ENCODE measurements at regions not wholly inside any gene's neighbourhood (a gene's known extent, or its start where the extent isn't known, plus 50 kb on each side); places are given as distances from the start of the nearest gene placed in this dataset.

DNA sequence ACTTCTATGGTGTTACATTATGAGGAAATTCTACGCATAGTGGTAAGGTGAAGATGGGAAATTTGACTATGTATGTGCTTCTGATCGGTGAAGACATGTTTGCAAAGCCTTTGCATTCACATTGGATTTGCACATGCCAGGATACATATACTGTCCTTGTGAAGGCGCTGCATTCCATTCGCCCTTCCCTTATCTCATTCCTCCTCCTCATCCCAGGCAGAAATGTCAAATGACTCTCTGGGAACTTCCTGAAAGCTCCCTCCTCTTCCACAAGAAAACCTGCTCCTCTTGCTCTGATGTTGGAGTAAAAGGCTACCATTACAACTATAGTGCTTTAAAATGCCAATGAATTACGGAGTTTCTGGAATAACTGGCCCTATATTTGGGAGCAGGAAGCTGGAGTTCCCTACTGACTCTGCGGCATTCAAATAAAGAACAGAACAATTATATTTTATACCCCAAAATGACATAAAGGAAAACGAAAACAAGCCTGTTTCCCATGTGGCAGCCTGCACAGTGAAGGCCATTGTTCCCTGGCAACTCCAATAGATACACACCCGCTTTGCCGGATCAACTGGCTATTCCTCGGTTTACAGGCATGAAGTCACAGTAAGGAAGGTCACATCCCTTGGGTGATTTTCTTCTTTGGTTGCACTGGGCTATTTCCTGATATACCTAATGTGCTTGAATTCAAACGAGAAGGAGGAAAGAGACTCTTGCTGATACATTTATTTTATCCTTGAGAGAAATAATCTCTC lies 84.5 kb downstream of the AREG start:
- DNase-seq (no peak), FAIRE-seq (no peak)
- Histone ChIP-seq H3K36me3 (ENCODE audit: control insufficient read depth in 3 of 3, insufficient read depth in 2 of 3, low read depth in 1 of 3, low read length in 3 of 3) (no peaks in the 10 kb centered on the region), H3K27me3 (ENCODE audit: control insufficient read depth in 3 of 3, insufficient read depth in 3 of 3, low read length in 3 of 3) (no peaks in the 10 kb centered on the region), H3K27ac (ENCODE audit: low read depth in 1 of 3, low read length in 2 of 3) (no peak overlapping the region), H3K9me3 (ENCODE audit: control insufficient read depth in 2 of 2, insufficient read depth in 1 of 2, low read depth in 1 of 2, low read length in 1 of 2) (no peaks in the 10 kb centered on the region), H3K4me1 (ENCODE audit: control insufficient read depth in 3 of 3, insufficient read depth in 2 of 3, low read depth in 1 of 3, low read length in 2 of 3) (peaks cover 0 to 14% (median 0%) of the 10 kb centered on the region in 3 donors), H3K4me3 (ENCODE audit: low read depth in 1 of 3, low read length in 3 of 3) (no peak overlapping the region)
- 75 to 81% (median 79%) methylated on average over 11 of the region's 11 CpGs for WGBS, 3 donors

DNA sequence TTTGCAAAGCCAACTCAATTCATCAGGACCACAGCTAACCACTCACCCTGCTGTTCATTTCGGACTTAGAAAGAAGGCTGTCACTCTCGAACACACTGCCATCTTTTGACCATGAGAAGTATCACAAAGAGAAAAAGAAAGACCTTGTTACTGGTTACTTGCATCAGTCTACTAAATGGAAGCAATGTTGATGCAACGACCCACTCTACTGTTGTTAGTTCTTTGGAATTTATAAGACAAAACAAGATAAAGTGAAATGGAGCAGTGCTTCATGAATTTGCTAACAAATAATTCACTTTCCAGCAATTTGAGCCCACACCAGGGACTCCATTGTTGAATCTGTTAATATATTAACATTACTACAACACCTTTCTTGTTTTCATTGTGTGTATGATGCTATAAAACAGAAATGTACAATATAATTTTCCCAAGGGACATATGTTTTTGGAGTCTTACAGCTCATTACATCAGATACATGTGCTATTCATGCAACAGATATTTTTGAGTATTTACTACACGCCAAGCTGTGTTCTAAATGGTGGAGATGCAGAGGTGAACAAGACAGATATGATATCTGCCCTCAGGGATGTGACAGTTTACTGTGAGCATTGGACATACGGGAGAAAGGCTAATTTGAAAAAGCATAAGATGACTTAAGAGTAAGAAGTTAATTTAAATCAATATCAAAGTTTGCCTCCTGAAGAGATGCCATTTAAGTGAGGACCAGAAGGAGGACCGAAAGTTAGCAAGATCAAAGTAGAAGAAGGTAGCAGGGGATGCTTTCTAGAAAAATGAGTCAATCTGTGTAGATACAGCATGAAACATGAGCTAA lies 87.2 kb downstream of the AREG start:
- DNase-seq, result peak; percentile 71 to 77

DNA sequence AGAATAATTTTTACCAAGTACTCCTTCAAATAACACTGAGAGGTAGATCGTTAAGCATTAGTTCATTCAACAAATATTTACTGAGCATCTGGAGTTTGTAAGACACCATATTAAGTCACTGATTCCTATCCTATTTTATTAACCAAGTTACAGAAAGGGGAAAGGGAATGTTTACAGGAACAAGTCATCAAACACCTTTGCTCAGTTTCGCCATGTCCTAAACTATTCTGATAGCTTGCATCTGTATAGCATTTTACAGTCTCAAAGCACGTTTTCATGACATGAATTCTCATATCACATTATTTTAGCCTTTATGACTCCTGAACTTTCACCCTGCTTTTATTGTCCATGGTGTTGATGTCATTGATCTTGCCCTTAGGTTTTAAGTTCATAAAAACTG lies 89.2 kb downstream of the AREG start:
- FAIRE-seq (peak; percentile 10), DNase-seq (peak; percentile 82 to 90)
- Histone ChIP-seq H3K36me3 (ENCODE audit: control insufficient read depth in 3 of 3, insufficient read depth in 2 of 3, low read depth in 1 of 3, low read length in 3 of 3) (no peaks in the 10 kb centered on the region), H3K27me3 (ENCODE audit: control insufficient read depth in 3 of 3, insufficient read depth in 3 of 3, low read length in 3 of 3) (no peaks in the 10 kb centered on the region), H3K27ac (ENCODE audit: low read depth in 1 of 3, low read length in 2 of 3) (peak overlapping the region in 1 of 3 donors; percentile 79), H3K4me3 (ENCODE audit: low read depth in 1 of 3, low read length in 3 of 3) (no peak overlapping the region), H3K4me1 (ENCODE audit: control insufficient read depth in 3 of 3, insufficient read depth in 2 of 3, low read depth in 1 of 3, low read length in 2 of 3) (peaks cover 0 to 31% (median 0%) of the 10 kb centered on the region in 3 donors), H3K9me3 (ENCODE audit: control insufficient read depth in 2 of 2, insufficient read depth in 1 of 2, low read depth in 1 of 2, low read length in 1 of 2) (no peaks in the 10 kb centered on the region)
- 15 to 50% (median 31%) methylated on average over 3 of the region's 3 CpGs for WGBS, 3 donors

More for the DNA sequence above, 87.2 kb downstream of the AREG start:
- Histone ChIP-seq H3K4me1 (ENCODE audit: control insufficient read depth in 3 of 3, insufficient read depth in 2 of 3, low read depth in 1 of 3, low read length in 2 of 3) (peaks cover 0 to 25% (median 0%) of the 10 kb centered on the region in 3 donors), H3K27me3 (ENCODE audit: control insufficient read depth in 3 of 3, insufficient read depth in 3 of 3, low read length in 3 of 3) (no peaks in the 10 kb centered on the region), H3K4me3 (ENCODE audit: low read depth in 1 of 3, low read length in 3 of 3) (no peak overlapping the region), H3K27ac (ENCODE audit: low read depth in 1 of 3, low read length in 2 of 3) (no peak overlapping the region), H3K36me3 (ENCODE audit: control insufficient read depth in 3 of 3, insufficient read depth in 2 of 3, low read depth in 1 of 3, low read length in 3 of 3) (no peaks in the 10 kb centered on the region), H3K9me3 (ENCODE audit: control insufficient read depth in 2 of 2, insufficient read depth in 1 of 2, low read depth in 1 of 2, low read length in 1 of 2) (no peaks in the 10 kb centered on the region)
- no peak for FAIRE-seq
- WGBS, 3 donors, result 44 to 49% (median 45%) methylated on average over 6 of the region's 6 CpGs

DNA sequence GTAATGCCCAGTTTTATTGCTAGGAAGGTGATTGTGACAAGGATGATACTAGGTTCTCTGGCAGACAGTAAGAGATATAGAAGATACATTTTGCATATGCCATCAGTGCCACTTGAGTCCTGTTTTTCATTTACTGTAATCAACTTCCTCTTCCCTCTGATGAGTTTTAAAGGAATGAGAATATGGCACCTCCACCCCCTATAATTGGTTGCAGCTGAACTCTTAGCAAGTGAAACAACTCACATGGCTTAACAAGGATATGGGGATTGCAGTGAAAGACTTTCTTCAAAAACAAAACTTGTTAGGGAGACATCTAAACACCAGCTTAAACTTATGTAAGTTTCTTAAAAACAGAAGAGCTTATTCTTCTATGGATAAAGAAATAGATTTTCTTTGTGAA lies 90.0 kb downstream of the AREG start:
- Histone ChIP-seq H3K9me3 (ENCODE audit: control insufficient read depth in 2 of 2, insufficient read depth in 1 of 2, low read depth in 1 of 2, low read length in 1 of 2) (no peaks in the 10 kb centered on the region), H3K4me3 (ENCODE audit: low read depth in 1 of 3, low read length in 3 of 3) (no peak overlapping the region), H3K27ac (ENCODE audit: low read depth in 1 of 3, low read length in 2 of 3) (peak overlapping the region in 2 of 3 donors; percentile 20 to 79), H3K36me3 (ENCODE audit: control insufficient read depth in 3 of 3, insufficient read depth in 2 of 3, low read depth in 1 of 3, low read length in 3 of 3) (no peaks in the 10 kb centered on the region), H3K4me1 (ENCODE audit: control insufficient read depth in 3 of 3, insufficient read depth in 2 of 3, low read depth in 1 of 3, low read length in 2 of 3) (peaks cover 0 to 37% (median 0%) of the 10 kb centered on the region in 3 donors), H3K27me3 (ENCODE audit: control insufficient read depth in 3 of 3, insufficient read depth in 3 of 3, low read length in 3 of 3) (no peaks in the 10 kb centered on the region)
- DNase-seq (peak; percentile 34 to 44), FAIRE-seq (no peak)

DNA sequence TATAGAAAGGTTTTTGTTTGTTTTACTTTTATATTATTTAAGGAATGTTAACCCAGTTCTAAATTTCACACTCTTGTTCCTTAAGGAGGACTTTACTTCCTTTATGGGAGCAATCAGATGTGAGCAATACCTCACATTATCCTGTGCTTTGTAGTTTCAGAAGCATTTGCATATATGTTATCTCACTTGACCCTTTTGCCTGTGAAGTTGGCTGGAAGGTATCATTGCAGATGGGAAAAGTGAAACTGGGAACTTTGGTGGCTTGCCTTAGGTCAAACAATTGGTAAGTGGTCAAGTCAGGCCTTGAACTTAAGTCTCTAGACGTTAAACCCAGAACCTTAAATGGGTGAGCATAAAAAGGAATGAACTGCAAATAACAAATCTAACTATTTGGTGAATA lies 90.6 kb downstream of the AREG start:
- no peak for FAIRE-seq

DNA sequence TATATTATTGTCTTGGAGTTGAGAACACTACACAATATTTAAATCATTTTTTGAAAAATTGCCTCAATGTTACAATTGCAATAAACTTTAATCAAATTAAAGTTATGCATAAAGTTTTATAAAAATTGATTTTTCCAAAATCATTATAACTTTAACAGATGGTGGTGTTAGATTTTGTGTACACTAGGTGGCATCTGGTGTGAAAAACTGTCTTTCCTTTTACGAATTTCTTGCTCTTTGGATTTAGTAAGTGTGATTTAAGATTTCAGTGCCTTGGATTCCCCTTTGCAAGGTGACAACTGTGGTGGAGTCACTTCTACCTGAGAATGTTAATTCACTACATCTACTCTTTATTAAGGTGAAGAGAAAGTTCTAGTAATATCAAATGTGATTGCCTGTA lies 91.6 kb downstream of the AREG start:
- WGBS, 3 donors, result 35 to 46% (median 38%) methylated on average over 1 of the region's 1 CpG
- Histone ChIP-seq H3K27me3 (ENCODE audit: control insufficient read depth in 3 of 3, insufficient read depth in 3 of 3, low read length in 3 of 3) (no peaks in the 10 kb centered on the region), H3K9me3 (ENCODE audit: control insufficient read depth in 2 of 2, insufficient read depth in 1 of 2, low read depth in 1 of 2, low read length in 1 of 2) (no peaks in the 10 kb centered on the region), H3K27ac (ENCODE audit: low read depth in 1 of 3, low read length in 2 of 3) (no peak overlapping the region), H3K36me3 (ENCODE audit: control insufficient read depth in 3 of 3, insufficient read depth in 2 of 3, low read depth in 1 of 3, low read length in 3 of 3) (no peaks in the 10 kb centered on the region), H3K4me1 (ENCODE audit: control insufficient read depth in 3 of 3, insufficient read depth in 2 of 3, low read depth in 1 of 3, low read length in 2 of 3) (peaks cover 0 to 49% (median 2%) of the 10 kb centered on the region in 3 donors), H3K4me3 (ENCODE audit: low read depth in 1 of 3, low read length in 3 of 3) (no peak overlapping the region)
- FAIRE-seq (no peak), DNase-seq (no peak)

More for the DNA sequence above, 90.6 kb downstream of the AREG start:
- no peak overlapping the region for H3K4me3 ChIP-seq (ENCODE audit: low read depth in 1 of 3, low read length in 3 of 3)
- H3K27ac ChIP-seq (ENCODE audit: low read depth in 1 of 3, low read length in 2 of 3), result peak overlapping the region in 1 of 3 donors; percentile 79
- WGBS, 3 donors, result 20 to 55% (median 33%) methylated on average over 1 of the region's 1 CpG
- H3K36me3 ChIP-seq (ENCODE audit: control insufficient read depth in 3 of 3, insufficient read depth in 2 of 3, low read depth in 1 of 3, low read length in 3 of 3), result no peaks in the 10 kb centered on the region
- DNase-seq, result peak; percentile 55 to 65
- H3K27me3 ChIP-seq (ENCODE audit: control insufficient read depth in 3 of 3, insufficient read depth in 3 of 3, low read length in 3 of 3), result no peaks in the 10 kb centered on the region
- no peaks in the 10 kb centered on the region for H3K9me3 ChIP-seq (ENCODE audit: control insufficient read depth in 2 of 2, insufficient read depth in 1 of 2, low read depth in 1 of 2, low read length in 1 of 2)
- peaks cover 0 to 42% (median 0%) of the 10 kb centered on the region in 3 donors for H3K4me1 ChIP-seq (ENCODE audit: control insufficient read depth in 3 of 3, insufficient read depth in 2 of 3, low read depth in 1 of 3, low read length in 2 of 3)

DNA sequence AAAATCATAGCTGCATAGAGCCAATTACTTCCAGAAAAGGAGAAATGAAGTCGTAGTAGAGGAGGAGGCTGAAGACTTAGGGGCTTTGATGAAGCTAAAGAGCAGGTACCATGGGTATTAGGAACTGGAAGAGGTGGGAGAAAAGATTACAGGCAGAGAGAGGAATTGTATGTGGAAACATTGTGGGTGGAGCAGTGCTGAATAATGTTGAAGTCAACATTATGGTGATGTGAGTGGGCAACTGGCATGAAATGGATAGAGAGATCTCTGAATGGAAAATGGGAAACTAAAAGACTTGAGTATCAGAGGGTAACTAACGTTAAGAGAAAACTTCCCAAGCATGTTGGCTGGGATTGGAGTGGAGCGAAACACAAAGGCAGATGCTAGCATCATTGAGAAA lies 92.5 kb downstream of the AREG start:
- DNase-seq, result no peak
- Histone ChIP-seq H3K4me3 (ENCODE audit: low read depth in 1 of 3, low read length in 3 of 3) (no peak overlapping the region), H3K9me3 (ENCODE audit: control insufficient read depth in 2 of 2, insufficient read depth in 1 of 2, low read depth in 1 of 2, low read length in 1 of 2) (no peaks in the 10 kb centered on the region), H3K27me3 (ENCODE audit: control insufficient read depth in 3 of 3, insufficient read depth in 3 of 3, low read length in 3 of 3) (no peaks in the 10 kb centered on the region), H3K27ac (ENCODE audit: low read depth in 1 of 3, low read length in 2 of 3) (no peak overlapping the region), H3K36me3 (ENCODE audit: control insufficient read depth in 3 of 3, insufficient read depth in 2 of 3, low read depth in 1 of 3, low read length in 3 of 3) (no peaks in the 10 kb centered on the region), H3K4me1 (ENCODE audit: control insufficient read depth in 3 of 3, insufficient read depth in 2 of 3, low read depth in 1 of 3, low read length in 2 of 3) (peaks cover 0 to 55% (median 2%) of the 10 kb centered on the region in 3 donors)
- FAIRE-seq, result no peak
- WGBS, 3 donors, result 84 to 95% (median 86%) methylated on average over 3 of the region's 3 CpGs

DNA sequence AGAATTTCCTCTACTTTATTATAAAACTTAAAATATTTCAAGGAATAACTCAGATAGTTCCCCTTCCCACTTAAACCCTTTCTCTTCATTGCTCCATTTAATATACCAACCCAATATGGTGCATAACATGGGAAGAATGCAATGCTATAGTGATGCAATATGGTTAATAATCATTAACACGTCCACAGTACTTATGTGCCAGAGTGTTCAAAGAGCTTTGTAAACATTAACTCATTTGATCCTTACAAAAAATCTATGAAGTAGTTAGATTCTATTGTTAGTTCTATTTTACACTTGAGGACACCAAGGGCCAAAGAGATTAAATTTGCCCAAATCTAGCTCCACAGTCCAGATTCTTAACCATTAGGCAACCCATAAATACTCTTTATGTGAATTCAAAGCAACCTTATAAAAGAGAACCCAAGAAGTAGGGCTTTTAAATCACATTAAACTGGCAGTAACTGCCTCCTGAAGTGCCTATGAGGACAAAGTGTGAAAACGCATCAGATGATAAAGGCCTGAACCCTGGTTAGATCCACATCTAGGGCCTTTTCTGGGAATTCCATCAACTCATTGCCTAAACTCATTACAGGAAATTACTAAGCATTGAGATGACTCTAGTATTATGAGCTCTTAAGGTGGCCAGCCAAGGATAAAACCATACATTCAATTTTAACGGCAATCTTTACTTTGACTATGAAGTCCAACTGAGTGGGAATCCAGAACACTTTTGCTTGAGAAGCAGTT lies 94.3 kb downstream of the AREG start:
- H3K4me1 ChIP-seq (ENCODE audit: control insufficient read depth in 3 of 3, insufficient read depth in 2 of 3, low read depth in 1 of 3, low read length in 2 of 3), result peaks cover 2 to 51% (median 4%) of the 10 kb centered on the region in 3 donors
- no peak overlapping the region for H3K4me3 ChIP-seq (ENCODE audit: low read depth in 1 of 3, low read length in 3 of 3)
- 25 to 60% (median 38%) methylated on average over 3 of the region's 3 CpGs for WGBS, 3 donors
- DNase-seq, result peak; percentile 81 to 82
- peak overlapping the region; percentile 3 to 78 (median 41) for H3K27ac ChIP-seq (ENCODE audit: low read depth in 1 of 3, low read length in 2 of 3)
- peak; percentile 84 for FAIRE-seq
- no peaks in the 10 kb centered on the region for H3K9me3 ChIP-seq (ENCODE audit: control insufficient read depth in 2 of 2, insufficient read depth in 1 of 2, low read depth in 1 of 2, low read length in 1 of 2)
- H3K27me3 ChIP-seq (ENCODE audit: control insufficient read depth in 3 of 3, insufficient read depth in 3 of 3, low read length in 3 of 3), result no peaks in the 10 kb centered on the region
- no peaks in the 10 kb centered on the region for H3K36me3 ChIP-seq (ENCODE audit: control insufficient read depth in 3 of 3, insufficient read depth in 2 of 3, low read depth in 1 of 3, low read length in 3 of 3)
